ENCODE measurements at regions not wholly inside any gene's neighbourhood (a gene's known extent, or its start where the extent isn't known, plus 50 kb on each side); places are given as distances from the start of the nearest gene placed in this dataset.
"Not testable (repeated sequence)": the region's sequence is repeated elsewhere in the genome, so short reads cannot be mapped to it uniquely, and the experiment has no call there.

GRCh38 chr1:98119796-98120195 lies 199.0 kb upstream of the DPYD start:
- no peak for DNase-seq (ENCODE audit: low read depth in 3 of 3)

GRCh38 chr1:98113811-98114210 lies 193.0 kb upstream of the DPYD start:
- no peak for DNase-seq (ENCODE audit: low read depth in 3 of 3)

GRCh38 chr1:98112626-98113025 lies 191.8 kb upstream of the DPYD start:
- DNase-seq (ENCODE audit: low read depth in 3 of 3): no peak

- DNase-seq (ENCODE audit: low read depth in 3 of 3): no peak
Observed at GRCh38 chr1:98110674-98111073, 189.8 kb upstream of the DPYD start.

- not testable (repeated sequence) for DNase-seq (ENCODE audit: low read depth in 3 of 3)
Observed at GRCh38 chr1:98108378-98108777, 187.5 kb upstream of the DPYD start.

GRCh38 chr1:98107256-98107655 lies 186.4 kb upstream of the DPYD start:
- DNase-seq (ENCODE audit: low read depth in 3 of 3): no peak

GRCh38 chr1:98104289-98104688 lies 183.5 kb upstream of the DPYD start:
- no peak for DNase-seq (ENCODE audit: low read depth in 3 of 3)

GRCh38 chr1:98103617-98104285 lies 182.9 kb upstream of the DPYD start:
- no peak for DNase-seq (ENCODE audit: low read depth in 3 of 3)

- no peak for DNase-seq (ENCODE audit: low read depth in 3 of 3)
Observed at GRCh38 chr1:98102345-98103030, 181.7 kb upstream of the DPYD start.

- no peak for DNase-seq (ENCODE audit: low read depth in 3 of 3)
Observed at GRCh38 chr1:98101364-98101763, 180.5 kb upstream of the DPYD start.

GRCh38 chr1:98099501-98099900 lies 178.7 kb upstream of the DPYD start:
- DNase-seq (ENCODE audit: low read depth in 3 of 3): no peak

GRCh38 chr1:98098473-98098872 lies 177.6 kb upstream of the DPYD start:
- no peak for DNase-seq (ENCODE audit: low read depth in 3 of 3)

GRCh38 chr1:98090351-98090750 lies 169.5 kb upstream of the DPYD start:
- DNase-seq (ENCODE audit: low read depth in 3 of 3): no peak

- DNase-seq (ENCODE audit: low read depth in 3 of 3): no peak
Observed at GRCh38 chr1:98088381-98088780, 167.5 kb upstream of the DPYD start.

GRCh38 chr1:98086796-98087441 lies 166.1 kb upstream of the DPYD start:
- no peak for DNase-seq (ENCODE audit: low read depth in 3 of 3)

- DNase-seq (ENCODE audit: low read depth in 3 of 3): no peak
Observed at GRCh38 chr1:98086156-98086555, 165.3 kb upstream of the DPYD start.

GRCh38 chr1:98084188-98084587 lies 163.4 kb upstream of the DPYD start:
- no peak for DNase-seq (ENCODE audit: low read depth in 3 of 3)

- no peak for DNase-seq (ENCODE audit: low read depth in 3 of 3)
Observed at GRCh38 chr1:98081944-98082343, 161.1 kb upstream of the DPYD start.

GRCh38 chr1:98078596-98078995 lies 157.8 kb upstream of the DPYD start:
- DNase-seq (ENCODE audit: low read depth in 3 of 3): no peak

GRCh38 chr1:98077691-98078090 lies 156.9 kb upstream of the DPYD start:
- DNase-seq (ENCODE audit: low read depth in 3 of 3): no peak

- no peak for DNase-seq (ENCODE audit: low read depth in 3 of 3)
Observed at GRCh38 chr1:98075626-98076025, 154.8 kb upstream of the DPYD start.

- no peak for DNase-seq (ENCODE audit: low read depth in 3 of 3)
Observed at GRCh38 chr1:98073823-98074222, 153.0 kb upstream of the DPYD start.

GRCh38 chr1:98073106-98073505 lies 152.3 kb upstream of the DPYD start:
- no peak for DNase-seq (ENCODE audit: low read depth in 3 of 3)

Measured in stimulated activated CD4-positive, alpha-beta T cell treated with anti-CD3 and anti-CD28 coated beads, TNF-alpha, amount 100 ng/mL, for 4 hours (primary cell).